Sigmoid colon (tissue), 6 donors: ENCODE measurements at regions not wholly inside any gene's neighbourhood (a gene's known extent, or its start where the extent isn't known, plus 50 kb on each side); places are given as distances from the start of the nearest gene placed in this dataset.

ENCODE experiments used
- DNase-seq: peaks from one replicate; pipeline ENCODE4 v3.0.0-alpha.2; 2019
- H3K27ac ChIP-seq, 4 donors: fragments of 200-600 bp; sonication (generic); one replicate each; pipeline ENCODE4 v1.5.1; 2016 to 2019; ENCODE audit warnings: mild to moderate bottlenecking in 1 of 4
- H3K27me3 ChIP-seq, 3 donors: fragments of 200-600 bp; sonication (generic); one replicate each; pipeline ENCODE4 v1.5.1; 2019; ENCODE audit warnings: mild to moderate bottlenecking in 1 of 3
- H3K36me3 ChIP-seq, 4 donors: fragments of 200-600 bp; sonication (generic); one replicate each; pipeline ENCODE4 v1.5.1; 2016 to 2019
- H3K4me1 ChIP-seq, 4 donors: fragments of 200-600 bp; sonication (generic); one replicate each; pipeline ENCODE4 v1.5.1; 2017 to 2019
- H3K4me3 ChIP-seq, 4 donors: fragments of 200-600 bp; sonication (generic); one replicate each; pipeline ENCODE4 v1.5.1; 2017 to 2019; ENCODE audit warnings: mild to moderate bottlenecking in 2 of 4, moderate library complexity in 1 of 4
- H3K9me3 ChIP-seq, 4 donors: fragments of 200-600 bp in 3 of 4; sonication (generic) in 3 of 4; one replicate each; pipeline versions ENCODE4 v1.5.1 to v1.6.1; 2013 to 2019
- CTCF ChIP-seq, 4 experiments: fragments of 450-650 bp in 3 of 4; fragments of 200-600 bp in 1 of 4; IDR thresholded peaks; one replicate each; pipeline ENCODE4 v1.5.1; 2016 to 2019; ENCODE audit warnings: antibody characterized with exemption in 4 of 4, mild to moderate bottlenecking in 3 of 4, moderate library complexity in 2 of 4
- EP300 ChIP-seq, 4 donors: sonication (generic); formaldehyde crosslinking; IDR thresholded peaks; one replicate each; pipeline ENCODE4 v1.6.1; 2017; ENCODE audit warnings: antibody characterized with exemption in 4 of 4
- POLR2A ChIP-seq, 2 donors: fragments of 450-650 bp; IDR thresholded peaks; one replicate each; pipeline ENCODE4 v1.6.1; 2016; ENCODE audit warnings: antibody characterized with exemption in 2 of 2, mild to moderate bottlenecking in 2 of 2, moderate library complexity in 2 of 2
- POLR2AphosphoS5 ChIP-seq, 4 donors: sonication (generic); formaldehyde crosslinking; IDR thresholded peaks; one replicate each; pipeline ENCODE4 v1.6.1; 2017; ENCODE audit warnings: antibody characterized with exemption in 4 of 4
- WGBS, 2 donors: extraction: QIAGEN DNeasy Blood & Tissue Kit; methylation state at CpG; one replicate each; pipeline ENCODE4 v1.1.7; 2013; 5-methylcytosine and 5-hydroxymethylcytosine counted together
- intact Hi-C: fragments of 100-400 bp; cut with DNase I; formaldehyde crosslinking; loops from one replicate; pipeline ENCODE4 v1.15.1; 2023
- donor health status: healthy with polysubstance abuse.
- donor health status: healthy.

- no peaks in the 10 kb centered on the region for H3K27me3 ChIP-seq
- no peaks in the 10 kb centered on the region for H3K36me3 ChIP-seq
- DNase-seq: no peak
- H3K4me1 ChIP-seq: peaks cover 0 to 21% (median 17%) of the 10 kb centered on the region in 4 donors
- intact Hi-C loops: no loop called here
- 81 to 85% methylated on average over 6 of the region's 6 CpGs for WGBS, 2 donors
- H3K27ac ChIP-seq: peak overlapping the region in 2 of 4 donors; percentile 32 to 36
- H3K9me3 ChIP-seq: no peaks in the 10 kb centered on the region
- no peak overlapping the region for H3K4me3 ChIP-seq
- TF ChIP-seq POLR2AphosphoS5 (IDR thresholded peaks at IDR 0.05) (no peak), CTCF (IDR thresholded peaks at IDR 0.05) (no peak), POLR2A (IDR thresholded peaks at IDR 0.05) (no peak), EP300 (IDR thresholded peaks at IDR 0.05) (no peak)
Observed at GRCh38 chr11:121890946-121891515, 225.0 kb downstream of the BLID start.

- WGBS, 2 donors: 78 to 89% methylated on average over 2 of the region's 2 CpGs
- Histone ChIP-seq H3K4me1 (peaks cover 0 to 27% (median 20%) of the 10 kb centered on the region in 4 donors), H3K4me3 (no peak overlapping the region), H3K27ac (peak overlapping the region in 1 of 4 donors; percentile 36), H3K27me3 (no peaks in the 10 kb centered on the region), H3K9me3 (no peaks in the 10 kb centered on the region), H3K36me3 (no peaks in the 10 kb centered on the region)
- no peak for DNase-seq
- intact Hi-C loops: no loop called here
- no peak for TF ChIP-seq EP300 (IDR thresholded peaks at IDR 0.05)
- no peak for TF ChIP-seq POLR2A (IDR thresholded peaks at IDR 0.05)
- TF ChIP-seq POLR2AphosphoS5 (IDR thresholded peaks at IDR 0.05): no peak
- TF ChIP-seq CTCF (IDR thresholded peaks at IDR 0.05): no peak
Observed at GRCh38 chr11:121890377-121890776, 225.6 kb downstream of the BLID start.

GRCh38 chr11:121889931-121890330, 226.1 kb downstream of the BLID start:
- H3K27ac ChIP-seq: no peak overlapping the region
- H3K36me3 ChIP-seq: no peaks in the 10 kb centered on the region
- 91% methylated on average over 1 of the region's 1 CpG for WGBS, 2 donors
- no peaks in the 10 kb centered on the region for H3K9me3 ChIP-seq
- DNase-seq: no peak
- no peaks in the 10 kb centered on the region for H3K27me3 ChIP-seq
- H3K4me1 ChIP-seq: peaks cover 0 to 27% (median 20%) of the 10 kb centered on the region in 4 donors
- intact Hi-C loops: loop anchor here (10.0 kb wide), 1 partner anchor 315 kb away; no protein-coding TSS in a partner anchor
- no peak for TF ChIP-seq POLR2AphosphoS5 (IDR thresholded peaks at IDR 0.05)
- no peak for TF ChIP-seq POLR2A (IDR thresholded peaks at IDR 0.05)
- TF ChIP-seq CTCF (IDR thresholded peaks at IDR 0.05): no peak
- no peak for TF ChIP-seq EP300 (IDR thresholded peaks at IDR 0.05)
- H3K4me3 ChIP-seq: no peak overlapping the region

- no peaks in the 10 kb centered on the region for H3K27me3 ChIP-seq
- H3K4me3 ChIP-seq: no peak overlapping the region
- H3K36me3 ChIP-seq: no peaks in the 10 kb centered on the region
- TF ChIP-seq POLR2A (IDR thresholded peaks at IDR 0.05) (no peak), CTCF (IDR thresholded peaks at IDR 0.05) (no peak), POLR2AphosphoS5 (IDR thresholded peaks at IDR 0.05) (no peak), EP300 (IDR thresholded peaks at IDR 0.05) (no peak)
- intact Hi-C loops: loop anchor here (10.0 kb wide), 1 partner anchor 316 kb away; no protein-coding TSS in a partner anchor
- H3K27ac ChIP-seq: no peak overlapping the region
- no peak for DNase-seq
- peaks cover 0 to 27% (median 20%) of the 10 kb centered on the region in 4 donors for H3K4me1 ChIP-seq
- no peaks in the 10 kb centered on the region for H3K9me3 ChIP-seq
- 90 to 92% methylated on average over 6 of the region's 6 CpGs for WGBS, 2 donors
Observed at GRCh38 chr11:121889186-121889585, 226.8 kb downstream of the BLID start.
